ENCODE measurements at regions not wholly inside any gene's neighbourhood (a gene's known extent, or its start where the extent isn't known, plus 50 kb on each side); places are given as distances from the start of the nearest gene placed in this dataset.

DNA sequence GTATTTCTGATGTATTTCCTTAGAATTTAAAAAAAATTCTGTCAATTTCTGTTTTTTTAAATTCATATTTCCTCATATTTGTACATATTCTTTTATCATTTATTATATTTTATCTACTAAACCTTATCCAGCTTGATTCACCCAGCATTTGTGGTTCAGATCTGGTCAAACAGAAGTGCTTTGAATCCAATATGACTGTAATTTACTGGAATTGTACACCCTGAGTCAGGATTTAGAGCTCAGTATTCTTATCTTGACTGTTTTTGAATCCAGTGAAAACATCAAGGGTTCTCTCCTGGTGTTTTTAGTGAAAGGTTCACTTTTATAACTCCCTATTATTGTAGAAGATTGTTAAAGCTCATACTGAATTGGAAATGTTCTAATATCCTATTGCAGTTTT is 1077.0 kb upstream of the NCAM2 start:
- H3K9me3 ChIP-seq (replicated peaks) = peaks cover 7% of the 10 kb centered on the region; the same call in 1 of the 2 replicates
- H3K36me3 ChIP-seq = no peaks in the 10 kb centered on the region
- H3K4me3 ChIP-seq = no peak overlapping the region
- H3K27ac ChIP-seq = no peak overlapping the region
- H3K4me1 ChIP-seq (replicated peaks) = no peaks in the 10 kb centered on the region
- no peaks in the 10 kb centered on the region for H3K27me3 ChIP-seq (replicated peaks)
- no peak for DNase-seq (ENCODE audit: low read depth in 1 of 2, low spot score in 2 of 2)

GRCh38 chr21:19922122-19922521 is 1076.1 kb upstream of the NCAM2 start:
- H3K27ac ChIP-seq = no peak overlapping the region
- H3K27me3 ChIP-seq (replicated peaks) = no peaks in the 10 kb centered on the region
- H3K4me3 ChIP-seq = no peak overlapping the region
- H3K4me1 ChIP-seq (replicated peaks) = no peaks in the 10 kb centered on the region
- H3K9me3 ChIP-seq (replicated peaks) = peaks cover 3% of the 10 kb centered on the region; the same call in 1 of the 2 replicates
- DNase-seq (ENCODE audit: low read depth in 1 of 2, low spot score in 2 of 2) = no peak
- no peaks in the 10 kb centered on the region for H3K36me3 ChIP-seq

DNA sequence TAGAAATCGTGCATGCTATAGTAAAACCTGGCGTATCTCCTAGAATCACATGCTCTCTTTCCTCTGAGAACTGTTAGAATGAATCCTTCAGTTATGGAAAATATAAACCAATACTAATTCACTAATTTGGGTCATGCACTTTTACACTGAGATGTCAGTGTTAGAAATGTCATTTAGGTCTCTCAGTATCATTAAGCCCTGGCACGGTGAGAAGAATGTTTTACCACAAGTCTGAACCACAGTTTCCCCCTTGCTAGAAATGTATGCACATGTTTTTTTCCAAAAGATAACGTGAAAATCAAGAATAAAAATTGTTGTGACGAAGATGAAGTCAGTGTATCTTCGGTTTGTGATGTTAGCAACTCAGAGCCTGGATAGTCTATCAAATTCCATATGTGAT is 1062.7 kb upstream of the NCAM2 start:
- no peak for DNase-seq (ENCODE audit: low read depth in 1 of 2, low spot score in 2 of 2)
- no peaks in the 10 kb centered on the region for H3K27me3 ChIP-seq (replicated peaks)
- no peaks in the 10 kb centered on the region for H3K4me1 ChIP-seq (replicated peaks)
- H3K4me3 ChIP-seq = no peak overlapping the region
- no peak overlapping the region for H3K27ac ChIP-seq
- 0 out of 2 replicates have a peak, but pooled peaks cover 6% of the 10 kb centered on the region for H3K9me3 ChIP-seq (replicated peaks)
- no peaks in the 10 kb centered on the region for H3K36me3 ChIP-seq

GRCh38 chr21:19937619-19938018 is 1060.6 kb upstream of the NCAM2 start:
- Histone ChIP-seq H3K4me3 (no peak overlapping the region), H3K4me1 (replicated peaks) (no peaks in the 10 kb centered on the region), H3K36me3 (no peaks in the 10 kb centered on the region), H3K27me3 (replicated peaks) (no peaks in the 10 kb centered on the region), H3K27ac (no peak overlapping the region), H3K9me3 (replicated peaks) (0 out of 2 replicates have a peak, but pooled peaks cover 6% of the 10 kb centered on the region)
- DNase-seq (ENCODE audit: low read depth in 1 of 2, low spot score in 2 of 2) = no peak

GRCh38 chr21:19941626-19942025 is 1056.6 kb upstream of the NCAM2 start:
- Histone ChIP-seq H3K9me3 (replicated peaks) (0 out of 2 replicates have a peak, but pooled peaks cover 9% of the 10 kb centered on the region), H3K4me3 (no peak overlapping the region), H3K27ac (no peak overlapping the region), H3K27me3 (replicated peaks) (no peaks in the 10 kb centered on the region), H3K36me3 (no peaks in the 10 kb centered on the region), H3K4me1 (replicated peaks) (no peaks in the 10 kb centered on the region)
- DNase-seq (ENCODE audit: low read depth in 1 of 2, low spot score in 2 of 2) = no peak

- Histone ChIP-seq H3K4me3 (no peak overlapping the region), H3K36me3 (no peaks in the 10 kb centered on the region), H3K27ac (no peak overlapping the region), H3K4me1 (replicated peaks) (no peaks in the 10 kb centered on the region), H3K27me3 (replicated peaks) (no peaks in the 10 kb centered on the region), H3K9me3 (replicated peaks) (no peaks in the 10 kb centered on the region)
- no peak for DNase-seq (ENCODE audit: low read depth in 1 of 2, low spot score in 2 of 2)
Measured at GRCh38 chr21:19950347-19950746, 1047.9 kb upstream of the NCAM2 start.

DNA sequence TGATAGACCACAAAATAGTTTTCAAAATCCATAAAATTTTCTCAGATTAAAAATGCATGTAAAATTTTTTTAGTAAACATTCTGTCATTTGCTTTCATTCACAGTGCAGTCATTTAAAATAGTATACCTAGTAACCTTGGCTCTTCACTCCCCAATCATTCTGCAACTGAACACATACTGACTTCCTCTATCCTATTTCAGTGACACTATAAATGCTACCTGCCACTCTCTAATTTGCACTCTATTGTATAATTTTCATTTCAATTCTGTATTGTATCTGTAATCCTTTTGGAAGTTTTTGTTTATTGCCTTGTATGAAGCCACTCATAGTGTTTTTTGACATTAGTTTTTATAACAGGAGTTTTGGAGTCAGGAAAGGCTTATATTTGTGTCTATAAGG is 1029.1 kb upstream of the NCAM2 start:
- H3K4me3 ChIP-seq = no peak overlapping the region
- H3K27ac ChIP-seq = no peak overlapping the region
- no peak for DNase-seq (ENCODE audit: low read depth in 1 of 2, low spot score in 2 of 2)
- no peaks in the 10 kb centered on the region for H3K4me1 ChIP-seq (replicated peaks)
- no peaks in the 10 kb centered on the region for H3K36me3 ChIP-seq
- no peaks in the 10 kb centered on the region for H3K9me3 ChIP-seq (replicated peaks)
- H3K27me3 ChIP-seq (replicated peaks) = no peaks in the 10 kb centered on the region

GRCh38 chr21:19981938-19982337 is 1016.3 kb upstream of the NCAM2 start:
- Histone ChIP-seq H3K36me3 (no peaks in the 10 kb centered on the region), H3K9me3 (replicated peaks) (0 out of 2 replicates have a peak, but pooled peaks cover 2% of the 10 kb centered on the region), H3K27ac (no peak overlapping the region), H3K4me1 (replicated peaks) (no peaks in the 10 kb centered on the region), H3K27me3 (replicated peaks) (no peaks in the 10 kb centered on the region), H3K4me3 (no peak overlapping the region)
- DNase-seq (ENCODE audit: low read depth in 1 of 2, low spot score in 2 of 2) = no peak

GRCh38 chr21:19986396-19986795 is 1011.8 kb upstream of the NCAM2 start:
- DNase-seq (ENCODE audit: low read depth in 1 of 2, low spot score in 2 of 2) = no peak
- H3K9me3 ChIP-seq (replicated peaks) = 0 out of 2 replicates have a peak, but pooled peaks cover 2% of the 10 kb centered on the region
- H3K27me3 ChIP-seq (replicated peaks) = no peaks in the 10 kb centered on the region
- no peaks in the 10 kb centered on the region for H3K4me1 ChIP-seq (replicated peaks)
- no peaks in the 10 kb centered on the region for H3K36me3 ChIP-seq
- H3K4me3 ChIP-seq = no peak overlapping the region
- no peak overlapping the region for H3K27ac ChIP-seq

DNA sequence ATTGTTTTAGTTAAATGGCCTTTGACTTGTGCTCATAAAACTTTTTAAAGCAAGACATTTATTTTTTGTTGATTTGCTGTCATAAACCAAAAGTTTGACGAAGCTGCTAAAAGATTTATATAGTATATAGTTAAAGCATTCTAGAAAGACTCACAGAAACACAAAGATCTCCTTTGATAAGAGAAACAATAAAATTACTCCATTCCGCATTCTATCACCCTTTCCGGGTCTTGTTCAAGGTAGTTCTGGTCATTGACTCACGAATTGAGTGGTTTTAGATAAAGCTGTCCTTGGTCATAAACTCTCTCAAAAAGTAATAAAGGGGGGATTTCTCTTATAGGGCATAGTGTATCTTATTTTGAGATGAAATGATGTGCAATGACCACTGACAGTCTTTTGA is 1010.5 kb upstream of the NCAM2 start:
- Histone ChIP-seq H3K36me3 (no peaks in the 10 kb centered on the region), H3K9me3 (replicated peaks) (0 out of 2 replicates have a peak, but pooled peaks cover 2% of the 10 kb centered on the region), H3K27ac (no peak overlapping the region), H3K4me1 (replicated peaks) (no peaks in the 10 kb centered on the region), H3K4me3 (no peak overlapping the region), H3K27me3 (replicated peaks) (no peaks in the 10 kb centered on the region)
- no peak for DNase-seq (ENCODE audit: low read depth in 1 of 2, low spot score in 2 of 2)

DNA sequence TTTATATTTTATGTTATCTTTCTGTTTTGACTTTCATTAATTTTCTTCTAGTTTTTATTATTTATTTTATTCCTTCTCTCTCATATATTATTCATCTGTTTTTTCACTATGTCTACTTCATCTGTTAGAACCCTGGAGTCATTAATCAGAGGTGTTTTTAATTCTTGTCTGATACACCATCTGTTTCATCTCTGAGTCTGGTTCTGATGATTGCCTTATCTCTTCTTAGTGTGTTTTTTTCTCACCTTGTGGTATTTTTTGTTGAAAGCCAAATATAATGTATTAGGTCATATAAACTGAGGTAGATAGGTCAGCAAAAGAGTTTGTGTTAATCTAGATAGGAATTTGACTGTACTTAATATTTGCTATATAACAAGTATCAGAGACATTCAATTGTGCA is 1005.7 kb upstream of the NCAM2 start:
- DNase-seq (ENCODE audit: low read depth in 1 of 2, low spot score in 2 of 2) = no peak
- Histone ChIP-seq H3K27me3 (replicated peaks) (no peaks in the 10 kb centered on the region), H3K9me3 (replicated peaks) (peaks cover 2% of the 10 kb centered on the region)

GRCh38 chr21:19993268-19993667 is 1004.9 kb upstream of the NCAM2 start:
- H3K9me3 ChIP-seq (replicated peaks) = peaks cover 2% of the 10 kb centered on the region
- no peak for DNase-seq (ENCODE audit: low read depth in 1 of 2, low spot score in 2 of 2)
- no peak overlapping the region for H3K4me3 ChIP-seq
- no peak overlapping the region for H3K27ac ChIP-seq
- no peaks in the 10 kb centered on the region for H3K36me3 ChIP-seq
- no peaks in the 10 kb centered on the region for H3K4me1 ChIP-seq (replicated peaks)
- no peaks in the 10 kb centered on the region for H3K27me3 ChIP-seq (replicated peaks)

More for the DNA sequence above, 1005.7 kb upstream of the NCAM2 start:
- no peak overlapping the region for H3K27ac ChIP-seq
- H3K36me3 ChIP-seq = no peaks in the 10 kb centered on the region
- no peaks in the 10 kb centered on the region for H3K4me1 ChIP-seq (replicated peaks)
- no peak overlapping the region for H3K4me3 ChIP-seq

- no peak for DNase-seq (ENCODE audit: low read depth in 1 of 2, low spot score in 2 of 2)
- H3K4me1 ChIP-seq (replicated peaks) = no peaks in the 10 kb centered on the region
- H3K36me3 ChIP-seq = no peaks in the 10 kb centered on the region
- peaks cover 2% of the 10 kb centered on the region for H3K9me3 ChIP-seq (replicated peaks)
- H3K4me3 ChIP-seq = no peak overlapping the region
- no peaks in the 10 kb centered on the region for H3K27me3 ChIP-seq (replicated peaks)
- no peak overlapping the region for H3K27ac ChIP-seq
Measured at GRCh38 chr21:19995253-19995652, 1003.0 kb upstream of the NCAM2 start.

GRCh38 chr21:19998453-19998852 is 999.8 kb upstream of the NCAM2 start:
- Histone ChIP-seq H3K9me3 (replicated peaks) (no peaks in the 10 kb centered on the region; the same call in 1 of the 2 replicates), H3K27me3 (replicated peaks) (no peaks in the 10 kb centered on the region), H3K4me3 (no peak overlapping the region), H3K4me1 (replicated peaks) (no peaks in the 10 kb centered on the region), H3K36me3 (no peaks in the 10 kb centered on the region), H3K27ac (no peak overlapping the region)
- no peak for DNase-seq (ENCODE audit: low read depth in 1 of 2, low spot score in 2 of 2)

All from SJSA1 (cell line).